OCI-LY3 (cell line): ENCODE measurements at regions not wholly inside any gene's neighbourhood (a gene's known extent, or its start where the extent isn't known, plus 50 kb on each side); places are given as distances from the start of the nearest gene placed in this dataset.

Source experiments
- CTCF ChIP-seq: fragments of 200-600, 300-600 bp; sonication (generic); IDR thresholded peaks from 2 replicates; pipeline ENCODE4 v1.5.1; 2014; ENCODE audit warnings: antibody characterized with exemption, low read length, low read depth
- EZH2phosphoT487 ChIP-seq: fragments of 200-600 bp; shearing (Covaris generic); IDR thresholded peaks from 2 replicates; pipeline ENCODE4 v1.6.1; 2018; ENCODE audit warnings: antibody characterized with exemption, mixed run types, low read depth

- TF ChIP-seq CTCF (no peak), EZH2phosphoT487 (no peak)
Observed at GRCh38 chr10:10613656-10614244, 403.9 kb upstream of the CELF2 start.
